Colonic mucosa (tissue), 4 donors: ENCODE measurements at regions not wholly inside any gene's neighbourhood (a gene's known extent, or its start where the extent isn't known, plus 50 kb on each side); places are given as distances from the start of the nearest gene placed in this dataset.

Experiments
- DNase-seq: peaks from one replicate; pipeline ENCODE4 v3.0.0-alpha.2; 2020
- H3K27ac ChIP-seq: fragments of 200-600 bp; one replicate; pipeline ENCODE4 v1.8.0; 2021
- H3K27me3 ChIP-seq: fragments of 200-600 bp; one replicate; pipeline ENCODE4 v1.8.0; 2021
- H3K36me3 ChIP-seq: fragments of 200-600 bp; one replicate; pipeline ENCODE4 v1.8.0; 2021
- H3K4me1 ChIP-seq: fragments of 200-600 bp; one replicate; pipeline ENCODE4 v1.8.0; 2021; ENCODE audit warnings: mild to moderate bottlenecking
- H3K4me3 ChIP-seq: fragments of 200-600 bp; one replicate; pipeline ENCODE4 v1.8.0; 2021
- H3K9ac ChIP-seq, 2 donors: one replicate each; pipeline ENCODE4 v1.7.0; 2013; ENCODE audit warnings: control low read depth in 2 of 2, low read depth in 2 of 2, low read length in 2 of 2
- H3K9me3 ChIP-seq: fragments of 200-600 bp; one replicate; pipeline ENCODE4 v1.8.0; 2021
- CTCF ChIP-seq: fragments of 200-600 bp; IDR thresholded peaks from one replicate; pipeline ENCODE4 v1.8.0; 2022; ENCODE audit warnings: antibody characterized with exemption, mild to moderate bottlenecking
- intact Hi-C: fragments of 100-400 bp; cut with DNase I; formaldehyde crosslinking; loops from one replicate; pipeline ENCODE4 v1.14.1; 2022
- donor health status: healthy.
- donor health status: DM: no; HTN: no; CAD: no.
- donor health status: DM: no; HTN: no; CAD: no.

- Histone ChIP-seq H3K9ac (no peak overlapping the region), H3K27ac (no peak overlapping the region), H3K36me3 (no peaks in the 10 kb centered on the region), H3K27me3 (no peaks in the 10 kb centered on the region), H3K4me1 (no peaks in the 10 kb centered on the region), H3K4me3 (no peak overlapping the region), H3K9me3 (peaks cover under 1% of the 10 kb centered on the region)
- intact Hi-C loops = no loop called here
- TF ChIP-seq CTCF = no peak
- DNase-seq = no peak
Measured at GRCh38 chr1:164953098-164953497, 394.1 kb downstream of the PBX1 start.

GRCh38 chr1:164951508-164951907 is 392.5 kb downstream of the PBX1 start:
- no peak overlapping the region for H3K4me3 ChIP-seq
- H3K9ac ChIP-seq = no peak overlapping the region
- no peak for DNase-seq
- peaks cover 7% of the 10 kb centered on the region for H3K9me3 ChIP-seq
- TF ChIP-seq CTCF = no peak
- no peaks in the 10 kb centered on the region for H3K4me1 ChIP-seq
- intact Hi-C loops = no loop called here
- H3K27me3 ChIP-seq = no peaks in the 10 kb centered on the region
- H3K27ac ChIP-seq = no peak overlapping the region
- no peaks in the 10 kb centered on the region for H3K36me3 ChIP-seq

GRCh38 chr1:164950541-164950986 is 391.6 kb downstream of the PBX1 start:
- no peak for DNase-seq
- no peaks in the 10 kb centered on the region for H3K4me1 ChIP-seq

GRCh38 chr1:164949771-164950471 is 390.9 kb downstream of the PBX1 start:
- DNase-seq = no peak
- Histone ChIP-seq H3K4me1 (no peaks in the 10 kb centered on the region), H3K36me3 (no peaks in the 10 kb centered on the region), H3K27me3 (no peaks in the 10 kb centered on the region), H3K9me3 (peaks cover 7% of the 10 kb centered on the region), H3K4me3 (no peak overlapping the region), H3K27ac (no peak overlapping the region), H3K9ac (no peak overlapping the region)
- intact Hi-C loops = no loop called here
- no peak for TF ChIP-seq CTCF

More at GRCh38 chr1:164950541-164950986, 391.6 kb downstream of the PBX1 start:
- Histone ChIP-seq H3K36me3 (no peaks in the 10 kb centered on the region), H3K9me3 (peaks cover 7% of the 10 kb centered on the region), H3K9ac (no peak overlapping the region), H3K27ac (no peak overlapping the region), H3K27me3 (no peaks in the 10 kb centered on the region), H3K4me3 (no peak overlapping the region)
- no peak for TF ChIP-seq CTCF
- intact Hi-C loops = no loop called here

GRCh38 chr1:164948101-164948500 is 389.1 kb downstream of the PBX1 start:
- Histone ChIP-seq H3K4me1 (no peaks in the 10 kb centered on the region), H3K4me3 (no peak overlapping the region), H3K9me3 (peaks cover 7% of the 10 kb centered on the region), H3K27me3 (no peaks in the 10 kb centered on the region), H3K27ac (no peak overlapping the region), H3K36me3 (no peaks in the 10 kb centered on the region), H3K9ac (no peak overlapping the region)
- intact Hi-C loops = no loop called here
- no peak for DNase-seq
- no peak for TF ChIP-seq CTCF
